ENCODE measurements at regions not wholly inside any gene's neighbourhood (a gene's known extent, or its start where the extent isn't known, plus 50 kb on each side); places are given as distances from the start of the nearest gene placed in this dataset.
"Not testable (repeated sequence)": the region's sequence is repeated elsewhere in the genome, so short reads cannot be mapped to it uniquely, and the experiment has no call there.

GRCh38 chr4:167858127-167858526, 234.2 kb upstream of the ANXA10 start:
- not testable (repeated sequence) for DNase-seq (ENCODE audit: low spot score in 2 of 2); H3K27me3 Mint-ChIP-seq; H3K36me3 Mint-ChIP-seq; ATAC-seq (ENCODE audit: low read depth); H3K4me3 Mint-ChIP-seq; H3K27ac Mint-ChIP-seq; H3K4me1 Mint-ChIP-seq; H3K9me3 Mint-ChIP-seq

GRCh38 chr4:167867191-167867590, 225.1 kb upstream of the ANXA10 start:
- no peak for ATAC-seq (ENCODE audit: low read depth)
- Mint-ChIP-seq H3K4me3 (no peak overlapping the region), H3K9me3 (no peaks in the 10 kb centered on the region), H3K4me1 (no peaks in the 10 kb centered on the region), H3K27ac (no peak overlapping the region), H3K27me3 (no peaks in the 10 kb centered on the region), H3K36me3 (no peaks in the 10 kb centered on the region)
- DNase-seq (ENCODE audit: low spot score in 2 of 2), result no peak

GRCh38 chr4:167868163-167868562, 224.2 kb upstream of the ANXA10 start:
- no peak overlapping the region for H3K4me3 Mint-ChIP-seq
- no peak overlapping the region for H3K27ac Mint-ChIP-seq
- H3K9me3 Mint-ChIP-seq, result no peaks in the 10 kb centered on the region
- DNase-seq (ENCODE audit: low spot score in 2 of 2), result no peak
- no peak for ATAC-seq (ENCODE audit: low read depth)
- H3K27me3 Mint-ChIP-seq, result no peaks in the 10 kb centered on the region
- no peaks in the 10 kb centered on the region for H3K4me1 Mint-ChIP-seq
- H3K36me3 Mint-ChIP-seq, result no peaks in the 10 kb centered on the region

GRCh38 chr4:167873496-167873895, 218.8 kb upstream of the ANXA10 start:
- DNase-seq (ENCODE audit: low spot score in 2 of 2), result no peak
- no peak overlapping the region for H3K4me3 Mint-ChIP-seq
- no peak overlapping the region for H3K27ac Mint-ChIP-seq
- ATAC-seq (ENCODE audit: low read depth), result no peak
- H3K4me1 Mint-ChIP-seq, result no peaks in the 10 kb centered on the region
- no peaks in the 10 kb centered on the region for H3K36me3 Mint-ChIP-seq
- H3K9me3 Mint-ChIP-seq, result peaks cover 8% of the 10 kb centered on the region
- no peaks in the 10 kb centered on the region for H3K27me3 Mint-ChIP-seq

- ATAC-seq (ENCODE audit: low read depth); H3K27me3 Mint-ChIP-seq; H3K4me1 Mint-ChIP-seq; H3K36me3 Mint-ChIP-seq; H3K4me3 Mint-ChIP-seq; H3K27ac Mint-ChIP-seq; H3K9me3 Mint-ChIP-seq; DNase-seq (ENCODE audit: low spot score in 2 of 2): not testable (repeated sequence)
These were observed 216.2 kb upstream of the ANXA10 start for GRCh38 chr4:167876091-167876490.

GRCh38 chr4:167877826-167878225, 214.5 kb upstream of the ANXA10 start:
- not testable (repeated sequence) for ATAC-seq (ENCODE audit: low read depth); DNase-seq (ENCODE audit: low spot score in 2 of 2); H3K4me3 Mint-ChIP-seq; H3K27me3 Mint-ChIP-seq; H3K27ac Mint-ChIP-seq; H3K9me3 Mint-ChIP-seq; H3K4me1 Mint-ChIP-seq; H3K36me3 Mint-ChIP-seq

GRCh38 chr4:167883266-167883665, 209.1 kb upstream of the ANXA10 start:
- Mint-ChIP-seq H3K27me3 (no peaks in the 10 kb centered on the region), H3K9me3 (peaks cover 2% of the 10 kb centered on the region), H3K4me3 (no peak overlapping the region), H3K36me3 (no peaks in the 10 kb centered on the region), H3K27ac (no peak overlapping the region), H3K4me1 (no peaks in the 10 kb centered on the region)
- DNase-seq (ENCODE audit: low spot score in 2 of 2) (no peak), ATAC-seq (ENCODE audit: low read depth) (no peak)

GRCh38 chr4:167885071-167885470, 207.3 kb upstream of the ANXA10 start:
- ATAC-seq (ENCODE audit: low read depth) (no peak), DNase-seq (ENCODE audit: low spot score in 2 of 2) (no peak)
- no peaks in the 10 kb centered on the region for H3K4me1 Mint-ChIP-seq
- H3K27ac Mint-ChIP-seq, result no peak overlapping the region
- H3K36me3 Mint-ChIP-seq, result no peaks in the 10 kb centered on the region
- H3K4me3 Mint-ChIP-seq, result no peak overlapping the region
- peaks cover 4% of the 10 kb centered on the region for H3K9me3 Mint-ChIP-seq
- no peaks in the 10 kb centered on the region for H3K27me3 Mint-ChIP-seq

- Mint-ChIP-seq H3K4me1 (no peaks in the 10 kb centered on the region), H3K27me3 (no peaks in the 10 kb centered on the region), H3K36me3 (no peaks in the 10 kb centered on the region), H3K9me3 (peaks cover 4% of the 10 kb centered on the region), H3K4me3 (no peak overlapping the region), H3K27ac (no peak overlapping the region)
- DNase-seq (ENCODE audit: low spot score in 2 of 2) (no peak), ATAC-seq (ENCODE audit: low read depth) (no peak)
These were observed 206.5 kb upstream of the ANXA10 start for GRCh38 chr4:167885872-167886271.

GRCh38 chr4:167887726-167888125, 204.6 kb upstream of the ANXA10 start:
- H3K9me3 Mint-ChIP-seq, result peaks cover 5% of the 10 kb centered on the region
- H3K4me3 Mint-ChIP-seq, result no peak overlapping the region
- ATAC-seq (ENCODE audit: low read depth) (no peak), DNase-seq (ENCODE audit: low spot score in 2 of 2) (no peak)
- no peaks in the 10 kb centered on the region for H3K27me3 Mint-ChIP-seq
- no peak overlapping the region for H3K27ac Mint-ChIP-seq
- no peaks in the 10 kb centered on the region for H3K36me3 Mint-ChIP-seq
- no peaks in the 10 kb centered on the region for H3K4me1 Mint-ChIP-seq

GRCh38 chr4:167890226-167890625, 202.1 kb upstream of the ANXA10 start:
- H3K9me3 Mint-ChIP-seq, result peaks cover 5% of the 10 kb centered on the region
- no peak for DNase-seq (ENCODE audit: low spot score in 2 of 2)
- no peak for ATAC-seq (ENCODE audit: low read depth)
- no peak overlapping the region for H3K27ac Mint-ChIP-seq
- H3K27me3 Mint-ChIP-seq, result no peaks in the 10 kb centered on the region
- no peaks in the 10 kb centered on the region for H3K4me1 Mint-ChIP-seq
- H3K4me3 Mint-ChIP-seq, result no peak overlapping the region
- H3K36me3 Mint-ChIP-seq, result no peaks in the 10 kb centered on the region

- peaks cover 4% of the 10 kb centered on the region for H3K9me3 Mint-ChIP-seq
- no peaks in the 10 kb centered on the region for H3K27me3 Mint-ChIP-seq
- no peak overlapping the region for H3K27ac Mint-ChIP-seq
- no peaks in the 10 kb centered on the region for H3K36me3 Mint-ChIP-seq
- no peak for DNase-seq (ENCODE audit: low spot score in 2 of 2)
- no peak overlapping the region for H3K4me3 Mint-ChIP-seq
- no peak for ATAC-seq (ENCODE audit: low read depth)
- H3K4me1 Mint-ChIP-seq, result no peaks in the 10 kb centered on the region
These were observed 198.8 kb upstream of the ANXA10 start for GRCh38 chr4:167893531-167893930.

- H3K9me3 Mint-ChIP-seq; H3K4me1 Mint-ChIP-seq; H3K27me3 Mint-ChIP-seq; H3K27ac Mint-ChIP-seq; ATAC-seq (ENCODE audit: low read depth); H3K4me3 Mint-ChIP-seq; H3K36me3 Mint-ChIP-seq; DNase-seq (ENCODE audit: low spot score in 2 of 2): not testable (repeated sequence)
These were observed 196.1 kb upstream of the ANXA10 start for GRCh38 chr4:167896260-167896659.

- no peaks in the 10 kb centered on the region for H3K36me3 Mint-ChIP-seq
- DNase-seq (ENCODE audit: low spot score in 2 of 2) (no peak), ATAC-seq (ENCODE audit: low read depth) (no peak)
- peaks cover 1% of the 10 kb centered on the region for H3K9me3 Mint-ChIP-seq
- peaks cover 3% of the 10 kb centered on the region for H3K4me1 Mint-ChIP-seq
- H3K27me3 Mint-ChIP-seq, result no peaks in the 10 kb centered on the region
- no peak overlapping the region for H3K27ac Mint-ChIP-seq
- H3K4me3 Mint-ChIP-seq, result no peak overlapping the region
These were observed 195.2 kb upstream of the ANXA10 start for GRCh38 chr4:167897116-167897515.

- Mint-ChIP-seq H3K4me3 (no peak overlapping the region), H3K27me3 (no peaks in the 10 kb centered on the region), H3K36me3 (no peaks in the 10 kb centered on the region), H3K9me3 (peaks cover 1% of the 10 kb centered on the region), H3K27ac (no peak overlapping the region), H3K4me1 (peaks cover 3% of the 10 kb centered on the region)
- DNase-seq (ENCODE audit: low spot score in 2 of 2) (no peak), ATAC-seq (ENCODE audit: low read depth) (no peak)
These were observed 189.0 kb upstream of the ANXA10 start for GRCh38 chr4:167903291-167903721.

- DNase-seq (ENCODE audit: low spot score in 2 of 2), result no peak
- H3K4me1 Mint-ChIP-seq, result peaks cover 2% of the 10 kb centered on the region
- ATAC-seq (ENCODE audit: low read depth), result no peak
- peaks cover 2% of the 10 kb centered on the region for H3K9me3 Mint-ChIP-seq
- H3K4me3 Mint-ChIP-seq, result no peak overlapping the region
- H3K27me3 Mint-ChIP-seq, result peaks cover 1% of the 10 kb centered on the region
- no peak overlapping the region for H3K27ac Mint-ChIP-seq
- no peaks in the 10 kb centered on the region for H3K36me3 Mint-ChIP-seq
These were observed 185.5 kb upstream of the ANXA10 start for GRCh38 chr4:167906851-167907250.
